ENCODE measurements at regions not wholly inside any gene's neighbourhood (a gene's known extent, or its start where the extent isn't known, plus 50 kb on each side); places are given as distances from the start of the nearest gene placed in this dataset.

GRCh38 chr6:16969699-16970655 lies 131.9 kb upstream of the STMND1 start:
- Mint-ChIP-seq H3K27me3 (peaks cover 31% of the 10 kb centered on the region), H3K9me3 (no peaks in the 10 kb centered on the region), H3K4me3 (no peak overlapping the region), H3K4me1 (ENCODE audit: low read depth) (peaks cover 19% of the 10 kb centered on the region), H3K36me3 (no peaks in the 10 kb centered on the region), H3K27ac (no peak overlapping the region)
- intact Hi-C loops (cut with micrococcal nuclease): no loop called here
- CTCF ChIA-PET: no interaction called here
- POLR2A ChIA-PET: no interaction called here
- DNase-seq: no peak

- peaks cover 22% of the 10 kb centered on the region for H3K4me1 Mint-ChIP-seq (ENCODE audit: low read depth)
- H3K4me3 Mint-ChIP-seq: no peak overlapping the region
- intact Hi-C loops (cut with micrococcal nuclease): no loop called here
- no peaks in the 10 kb centered on the region for H3K36me3 Mint-ChIP-seq
- ChIA-PET POLR2A (no interaction called here), CTCF (interaction anchor here (0.6 kb wide), 1 partner anchor 457 kb away, joined by 4 read pairs; no protein-coding TSS in a partner anchor)
- no peak overlapping the region for H3K27ac Mint-ChIP-seq
- peaks cover 23% of the 10 kb centered on the region for H3K27me3 Mint-ChIP-seq
- DNase-seq: no peak
- H3K9me3 Mint-ChIP-seq: no peaks in the 10 kb centered on the region
Measured at GRCh38 chr6:16968101-16968500, 133.7 kb upstream of the STMND1 start.

- ChIA-PET POLR2A (interaction anchor here (0.6 kb wide), 1 partner anchor 365 kb away, joined by 6 read pairs; no protein-coding TSS in a partner anchor), CTCF (interaction anchor here (0.6 to 3.2 kb wide), 4 partner anchors 115 to 682 kb away, joined by 3 to 11 read pairs (median 4); no protein-coding TSS in a partner anchor)
- intact Hi-C loops (cut with micrococcal nuclease): no loop called here
- no peaks in the 10 kb centered on the region for H3K36me3 Mint-ChIP-seq
- H3K4me1 Mint-ChIP-seq (ENCODE audit: low read depth): peaks cover 16% of the 10 kb centered on the region
- no peak overlapping the region for H3K27ac Mint-ChIP-seq
- no peak overlapping the region for H3K4me3 Mint-ChIP-seq
- H3K27me3 Mint-ChIP-seq: peaks cover 23% of the 10 kb centered on the region
- no peak for DNase-seq
- no peaks in the 10 kb centered on the region for H3K9me3 Mint-ChIP-seq
Measured at GRCh38 chr6:16967470-16967817, 134.4 kb upstream of the STMND1 start.

- Mint-ChIP-seq H3K27ac (no peak overlapping the region), H3K4me1 (ENCODE audit: low read depth) (peaks cover 17% of the 10 kb centered on the region), H3K27me3 (peaks cover 25% of the 10 kb centered on the region), H3K36me3 (no peaks in the 10 kb centered on the region), H3K9me3 (no peaks in the 10 kb centered on the region), H3K4me3 (no peak overlapping the region)
- intact Hi-C loops (cut with micrococcal nuclease): no loop called here
- no peak for DNase-seq
- ChIA-PET CTCF (interaction anchor here (0.7 to 3.2 kb wide), 6 partner anchors 11 to 682 kb away, joined by 3 to 11 read pairs (median 3); no protein-coding TSS in a partner anchor), POLR2A (interaction anchor here (0.6 kb wide), 1 partner anchor 365 kb away, joined by 6 read pairs; no protein-coding TSS in a partner anchor)
Measured at GRCh38 chr6:16966791-16967469, 134.9 kb upstream of the STMND1 start.

GRCh38 chr6:16965689-16966088 lies 136.2 kb upstream of the STMND1 start:
- CTCF ChIA-PET: interaction anchor here (0.5 to 3.4 kb wide), 25 partner anchors 11 to 811 kb away, joined by 3 to 27 read pairs (median 3); no protein-coding TSS in a partner anchor
- no peak overlapping the region for H3K4me3 Mint-ChIP-seq
- H3K4me1 Mint-ChIP-seq (ENCODE audit: low read depth): peaks cover 15% of the 10 kb centered on the region
- intact Hi-C loops (cut with micrococcal nuclease): loop anchor here (1.0 to 2.0 kb wide), 2 partner anchors 201 to 633 kb away; no protein-coding TSS in a partner anchor
- no peak overlapping the region for H3K27ac Mint-ChIP-seq
- H3K9me3 Mint-ChIP-seq: no peaks in the 10 kb centered on the region
- no peak for DNase-seq
- POLR2A ChIA-PET: no interaction called here
- H3K27me3 Mint-ChIP-seq: peaks cover 17% of the 10 kb centered on the region
- H3K36me3 Mint-ChIP-seq: no peaks in the 10 kb centered on the region

GRCh38 chr6:16964553-16965499 lies 137.0 kb upstream of the STMND1 start:
- POLR2A ChIA-PET: interaction anchor here (0.6 kb wide), 1 partner anchor 550 kb away, joined by 3 read pairs; no protein-coding TSS in a partner anchor
- Mint-ChIP-seq H3K36me3 (no peaks in the 10 kb centered on the region), H3K9me3 (no peaks in the 10 kb centered on the region), H3K27ac (no peak overlapping the region), H3K4me3 (no peak overlapping the region), H3K4me1 (ENCODE audit: low read depth) (peaks cover 14% of the 10 kb centered on the region), H3K27me3 (peaks cover 15% of the 10 kb centered on the region)
- CTCF ChIA-PET: interaction anchor here (0.5 to 3.4 kb wide), 30 partner anchors 10 to 810 kb away, joined by 3 to 27 read pairs (median 3); no protein-coding TSS in a partner anchor
- intact Hi-C loops (cut with micrococcal nuclease): loop anchor here (1.0 to 2.0 kb wide), 2 partner anchors 201 to 632 kb away; no protein-coding TSS in a partner anchor
- DNase-seq: peak; percentile 83

GRCh38 chr6:16961577-16961976 lies 140.3 kb upstream of the STMND1 start:
- intact Hi-C loops (cut with micrococcal nuclease): no loop called here
- CTCF ChIA-PET: interaction anchor here (0.7 to 1.3 kb wide), 3 partner anchors 10 to 197 kb away, joined by 3 read pairs; no protein-coding TSS in a partner anchor
- no peak overlapping the region for H3K4me3 Mint-ChIP-seq
- no peaks in the 10 kb centered on the region for H3K9me3 Mint-ChIP-seq
- no peak for DNase-seq
- peaks cover 8% of the 10 kb centered on the region for H3K27me3 Mint-ChIP-seq
- H3K27ac Mint-ChIP-seq: no peak overlapping the region
- H3K36me3 Mint-ChIP-seq: no peaks in the 10 kb centered on the region
- POLR2A ChIA-PET: no interaction called here
- H3K4me1 Mint-ChIP-seq (ENCODE audit: low read depth): peaks cover 19% of the 10 kb centered on the region

- H3K4me1 Mint-ChIP-seq (ENCODE audit: low read depth): peaks cover 30% of the 10 kb centered on the region
- CTCF ChIA-PET: no interaction called here
- no peak for DNase-seq
- POLR2A ChIA-PET: no interaction called here
- H3K27me3 Mint-ChIP-seq: peaks cover 6% of the 10 kb centered on the region
- no peaks in the 10 kb centered on the region for H3K9me3 Mint-ChIP-seq
- intact Hi-C loops (cut with micrococcal nuclease): loop anchor here (10.0 kb wide), 2 partner anchors 365 to 425 kb away; no protein-coding TSS in a partner anchor
- no peak overlapping the region for H3K27ac Mint-ChIP-seq
- no peak overlapping the region for H3K4me3 Mint-ChIP-seq
- no peaks in the 10 kb centered on the region for H3K36me3 Mint-ChIP-seq
Measured at GRCh38 chr6:16959789-16960188, 142.1 kb upstream of the STMND1 start.

- Mint-ChIP-seq H3K27ac (peak overlapping the region; percentile 44), H3K27me3 (peaks cover 17% of the 10 kb centered on the region), H3K36me3 (no peaks in the 10 kb centered on the region), H3K9me3 (no peaks in the 10 kb centered on the region), H3K4me1 (ENCODE audit: low read depth) (peaks cover 32% of the 10 kb centered on the region), H3K4me3 (no peak overlapping the region)
- CTCF ChIA-PET: interaction anchor here (0.7 to 1.7 kb wide), 2 partner anchors 193 to 624 kb away, joined by 3 to 7 read pairs; no protein-coding TSS in a partner anchor
- intact Hi-C loops (cut with micrococcal nuclease): loop anchor here (1.0 to 10.0 kb wide), 4 partner anchors 120 to 422 kb away; no protein-coding TSS in a partner anchor
- peak; percentile 19 for DNase-seq
- POLR2A ChIA-PET: no interaction called here
Measured at GRCh38 chr6:16956361-16956760, 145.5 kb upstream of the STMND1 start.

- H3K27me3 Mint-ChIP-seq: peaks cover 17% of the 10 kb centered on the region
Measured at GRCh38 chr6:16955899-16956298, 146.0 kb upstream of the STMND1 start.

GRCh38 chr6:16953905-16954304 lies 147.9 kb upstream of the STMND1 start:
- intact Hi-C loops (cut with micrococcal nuclease): loop anchor here (5.0 to 10.0 kb wide), 3 partner anchors 102 to 419 kb away; no protein-coding TSS in a partner anchor
- DNase-seq: no peak
- Mint-ChIP-seq H3K4me1 (ENCODE audit: low read depth) (peaks cover 44% of the 10 kb centered on the region), H3K4me3 (no peak overlapping the region), H3K27ac (no peak overlapping the region), H3K36me3 (no peaks in the 10 kb centered on the region), H3K9me3 (no peaks in the 10 kb centered on the region), H3K27me3 (peaks cover 20% of the 10 kb centered on the region)
- CTCF ChIA-PET: interaction anchor here (2.3 kb wide), 1 partner anchor 11 kb away, joined by 9 read pairs; no protein-coding TSS in a partner anchor
- POLR2A ChIA-PET: no interaction called here

More at GRCh38 chr6:16955899-16956298, 146.0 kb upstream of the STMND1 start:
- CTCF ChIA-PET: interaction anchor here (0.7 to 2.3 kb wide), 4 partner anchors 9 to 624 kb away, joined by 3 to 9 read pairs (median 5); no protein-coding TSS in a partner anchor
- intact Hi-C loops (cut with micrococcal nuclease): loop anchor here (1.0 to 10.0 kb wide), 4 partner anchors 119 to 421 kb away; no protein-coding TSS in a partner anchor
- no peak overlapping the region for H3K4me3 Mint-ChIP-seq
- no peaks in the 10 kb centered on the region for H3K36me3 Mint-ChIP-seq
- POLR2A ChIA-PET: no interaction called here
- H3K9me3 Mint-ChIP-seq: no peaks in the 10 kb centered on the region
- peak overlapping the region; percentile 44 for H3K27ac Mint-ChIP-seq
- H3K4me1 Mint-ChIP-seq (ENCODE audit: low read depth): peaks cover 35% of the 10 kb centered on the region
- no peak for DNase-seq

Data from activated CD4-positive, alpha-beta memory T cell treated with anti-CD3 and anti-CD28 coated beads for 36 hours (primary cell).